HCT116 (cell line): ENCODE measurements at regions not wholly inside any gene's neighbourhood (a gene's known extent, or its start where the extent isn't known, plus 50 kb on each side); places are given as distances from the start of the nearest gene placed in this dataset.

Source experiments
- ATAC-seq: fragments of 200-7000 bp; cut with Tn5 transposase; 2 replicates; pipeline ENCODE4 v1.9.1; 2020; ENCODE audit warnings: mild to moderate bottlenecking, moderate library complexity
- BruUV-seq: library from RNA; stranded (reverse); fragments of 400-500 nt; replicated peaks from 2 replicates; lab custom pipeline; 2021; lab: Mats Ljungman, UMichigan
- CTCF ChIA-PET: fragments of 300-600 bp; sonication (Branson Sonifier 250); formaldehyde crosslinking; loops from one replicate; lab custom pipeline; 2021; ENCODE audit warnings: antibody characterized with exemption; lab: Charles Lee
- POLR2A ChIA-PET: fragments of 300-600, 350-600 bp; sonication (Branson Sonifier 250); formaldehyde crosslinking; loops from one replicate; lab custom pipeline; 2021; ENCODE audit warnings: antibody characterized with exemption; lab: Charles Lee
- RAD21 ChIA-PET, 2 experiments: fragments of 300-600 bp; sonication (Branson Sonifier 250); formaldehyde crosslinking; loops; one replicate each; lab custom pipeline; 2023; ENCODE audit warnings: low total read pairs in 2 of 2; ENCODE audit not compliant: uncharacterized antibody in 2 of 2, unreplicated experiment in 2 of 2, low non-redundant PET in 1 of 2; lab: Charles Lee
- DNase-seq: peaks from one replicate; pipeline ENCODE4 v3.0.0-alpha.2; 2010; ENCODE audit warnings: low read depth, low spot score
- H2AFZ ChIP-seq: fragments of 200-600 bp; shearing (Covaris generic), sonication (generic); 2 replicates; pipeline ENCODE4 v1.6.1; 2017; ENCODE audit warnings: low read depth, mixed run types, mixed read lengths, antibody characterized with exemption, low read length; ENCODE audit not compliant: poor library complexity, severe bottlenecking
- H3K27ac ChIP-seq: 2 replicates; pipeline ENCODE4 v1.5.1; 2012; ENCODE audit warnings: low read depth, low read length
- H3K27me3 ChIP-seq: fragments of 200-600 bp; sonication (generic); 2 replicates; pipeline ENCODE4 v1.6.1; 2016; ENCODE audit warnings: mixed run types, low read length, mixed read lengths; ENCODE audit not compliant: insufficient read depth
- H3K36me3 ChIP-seq, 2 experiments: fragments of 200-500 bp in 1 of 2; fragments of 200-600 bp in 1 of 2; sonication (Bioruptor generic) in 1 of 2; sonication (generic) in 1 of 2; 2 replicates each; pipeline versions ENCODE4 v1.5.1 to v1.6.1; 2014 to 2016; ENCODE audit warnings: low read length in 2 of 2, inconsistent platforms in 1 of 2, mixed read lengths in 1 of 2, mixed run types in 1 of 2; ENCODE audit not compliant: insufficient read depth in 2 of 2, control insufficient read depth in 1 of 2
- H3K4me1 ChIP-seq, 2 experiments: fragments of 200-600 bp in 1 of 2; sonication (generic) in 1 of 2; 2 replicates each; pipeline versions ENCODE4 v1.5.1 to v1.6.1; 2012 to 2017; ENCODE audit warnings: low read length in 2 of 2, inconsistent platforms in 1 of 2, mild to moderate bottlenecking in 1 of 2, mixed read lengths in 1 of 2, mixed run types in 1 of 2, moderate library complexity in 1 of 2; ENCODE audit not compliant: insufficient read depth in 2 of 2, control insufficient read depth in 1 of 2
- H3K4me2 ChIP-seq: fragments of 200-600 bp; sonication (generic); 2 replicates; pipeline ENCODE4 v1.6.1; 2017; ENCODE audit warnings: mixed run types, low read length, mixed read lengths
- H3K4me3 ChIP-seq, 2 experiments: fragments of 200-600 bp in 1 of 2; sonication (generic) in 1 of 2; replicated peaks in 1 of 2; 2 replicates each; pipeline ENCODE4 v1.5.1; 2011 to 2016; ENCODE audit warnings: low read length in 2 of 2, control low read depth in 1 of 2, low read depth in 1 of 2, mild to moderate bottlenecking in 1 of 2, mixed read lengths in 1 of 2, mixed run types in 1 of 2
- H3K79me2 ChIP-seq: fragments of 200-600 bp; sonication (generic); 2 replicates; pipeline ENCODE4 v1.6.1; 2017; ENCODE audit warnings: mild to moderate bottlenecking, mixed run types, low read length, moderate library complexity, mixed read lengths; ENCODE audit not compliant: insufficient read depth
- H3K9ac ChIP-seq: fragments of 200-600 bp; sonication (generic); 2 replicates; pipeline ENCODE4 v1.6.1; 2016; ENCODE audit warnings: low read length, mixed read lengths
- H3K9me2 ChIP-seq: fragments of 200-600 bp; sonication (generic), shearing (Covaris generic); 2 replicates; pipeline ENCODE4 v1.6.1; 2017; ENCODE audit warnings: mixed run types, mild to moderate bottlenecking, moderate library complexity; ENCODE audit not compliant: insufficient read depth
- H3K9me3 ChIP-seq, 2 experiments: fragments of 200-500 bp in 1 of 2; fragments of 200-600 bp in 1 of 2; sonication (Bioruptor generic) in 1 of 2; sonication (generic) in 1 of 2; 2 replicates each; pipeline ENCODE4 v1.6.1; 2014 to 2017; ENCODE audit warnings: low read length in 2 of 2, mixed read lengths in 2 of 2, inconsistent platforms in 1 of 2, low read depth in 1 of 2, mild to moderate bottlenecking in 1 of 2, mixed run types in 1 of 2, moderate library complexity in 1 of 2; ENCODE audit not compliant: control insufficient read depth in 1 of 2, insufficient read depth in 1 of 2
- H4K20me1 ChIP-seq: fragments of 200-600 bp; sonication (generic), shearing (Covaris generic); 2 replicates; pipeline ENCODE4 v1.6.1; 2017; ENCODE audit warnings: mixed run types, mild to moderate bottlenecking, moderate library complexity; ENCODE audit not compliant: insufficient read depth
- ELF1 ChIP-seq: IDR thresholded peaks from 2 replicates; pipeline ENCODE4 v1.6.1; 2012; ENCODE audit warnings: low read depth, borderline replicate concordance
- EZH2 ChIP-seq: fragments of 200-600 bp; sonication (generic); IDR thresholded peaks from 2 replicates; pipeline ENCODE4 v1.6.1; 2017; ENCODE audit warnings: antibody characterized with exemption, mixed run types
- JUND ChIP-seq: IDR thresholded peaks from 2 replicates; pipeline ENCODE4 v1.6.1; 2012
- POLR2AphosphoS5 ChIP-seq: IDR thresholded peaks from 2 replicates; pipeline ENCODE4 v1.6.1; 2011; ENCODE audit warnings: mild to moderate bottlenecking, low read depth, low read length, moderate library complexity
- SP1 ChIP-seq: IDR thresholded peaks from 2 replicates; pipeline ENCODE4 v1.6.1; 2012; ENCODE audit warnings: low read depth
- SRF ChIP-seq: IDR thresholded peaks from 2 replicates; pipeline ENCODE4 v1.6.1; 2012; ENCODE audit warnings: low read depth
- ZFX ChIP-seq: fragments of 450-650 bp; IDR thresholded peaks from 2 replicates; pipeline ENCODE4 v1.6.1; 2017
- ZNF274 ChIP-seq: fragments of 200-500 bp; sonication (Bioruptor generic); IDR thresholded peaks from 2 replicates; pipeline ENCODE4 v1.6.1; 2014; ENCODE audit warnings: mild to moderate bottlenecking, low read depth, low read length, inconsistent platforms
- intact Hi-C: fragments of 100-400 bp; cut with micrococcal nuclease; formaldehyde crosslinking; loops from 2 replicates; pipeline ENCODE4 v1.10.0; 2022

- intact Hi-C loops: no loop called here
These were observed 281.2 kb upstream of the GNPDA2 start for GRCh38 chr4:45007508-45007907.

DNA sequence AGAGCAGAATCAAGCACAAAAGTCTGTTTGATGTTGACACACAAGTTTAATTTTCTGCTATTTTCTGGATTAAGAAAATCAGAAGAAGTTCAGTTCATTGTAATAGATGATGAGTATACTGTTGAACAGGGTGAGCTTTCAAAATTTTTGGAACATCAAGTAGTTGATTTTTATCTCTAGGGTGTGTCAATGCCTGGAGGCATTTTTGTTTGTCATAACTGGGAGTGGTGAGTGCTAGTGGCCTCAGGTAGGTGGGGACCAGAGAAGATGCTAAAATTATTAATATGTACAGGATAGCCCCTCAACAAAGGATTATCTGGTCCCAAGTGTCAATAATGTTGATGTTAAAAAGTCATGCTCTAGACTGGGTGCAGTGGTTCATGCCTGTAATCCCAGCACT, 279.7 kb upstream of the GNPDA2 start:
- H3K27me3 ChIP-seq: no peaks in the 10 kb centered on the region
- ChIA-PET POLR2A (no interaction called here), RAD21 (no interaction called here), CTCF (no interaction called here)
- H3K27ac ChIP-seq: no peak overlapping the region
- TF ChIP-seq ELF1 (no peak), JUND (no peak), SP1 (no peak), ZFX (no peak), SRF (no peak)
- no peak overlapping the region for H3K4me3 ChIP-seq
- no peaks in the 10 kb centered on the region for H3K36me3 ChIP-seq
- peaks cover 3 to 15% of the 10 kb centered on the region in 2 experiments; a peak in 1 of 4 replicates for H3K9me3 ChIP-seq
- H4K20me1 ChIP-seq: no peaks in the 10 kb centered on the region
- H3K9me2 ChIP-seq: no peaks in the 10 kb centered on the region
- H3K79me2 ChIP-seq: no peaks in the 10 kb centered on the region
- BruUV-seq: no TSS peak
- no peak overlapping the region for H3K9ac ChIP-seq
- intact Hi-C loops: no loop called here
- no peak for ATAC-seq
- H2AFZ ChIP-seq: no peak overlapping the region
- H3K4me2 ChIP-seq: no peak overlapping the region
- DNase-seq: no peak
- no peaks in the 10 kb centered on the region for H3K4me1 ChIP-seq

More at GRCh38 chr4:45007508-45007907, 281.2 kb upstream of the GNPDA2 start:
- DNase-seq (no peak), ATAC-seq (no peak)
- ChIA-PET CTCF (no interaction called here), RAD21 (no interaction called here), POLR2A (no interaction called here)
- no TSS peak for BruUV-seq
- Histone ChIP-seq H3K4me1 (no peaks in the 10 kb centered on the region), H3K9ac (no peak overlapping the region), H4K20me1 (no peaks in the 10 kb centered on the region), H3K9me3 (peaks cover 3 to 15% of the 10 kb centered on the region in 2 experiments; a peak in 2 of 4 replicates), H3K9me2 (no peaks in the 10 kb centered on the region), H3K79me2 (no peaks in the 10 kb centered on the region), H2AFZ (no peak overlapping the region), H3K27ac (no peak overlapping the region), H3K36me3 (no peaks in the 10 kb centered on the region), H3K4me3 (no peak overlapping the region), H3K4me2 (no peak overlapping the region), H3K27me3 (no peaks in the 10 kb centered on the region)
- TF ChIP-seq EZH2: no peak
- TF ChIP-seq POLR2AphosphoS5: no peak
- no peak for TF ChIP-seq ZFX
- no peak for TF ChIP-seq ZNF274
